IPS-20b (cell line): ENCODE measurements at regions not wholly inside any gene's neighbourhood (a gene's known extent, or its start where the extent isn't known, plus 50 kb on each side); places are given as distances from the start of the nearest gene placed in this dataset.

Experiments used
- H3K27ac ChIP-seq: one replicate; pipeline ENCODE4 v1.5.1; 2013; ENCODE audit warnings: low read length
- H3K27me3 ChIP-seq: 2 replicates; pipeline ENCODE4 v1.6.1; 2013; ENCODE audit warnings: mild to moderate bottlenecking, low read length, inconsistent platforms; ENCODE audit not compliant: insufficient read depth
- H3K36me3 ChIP-seq: 2 replicates; pipeline ENCODE4 v1.6.1; 2013; ENCODE audit warnings: low read depth, mild to moderate bottlenecking, inconsistent platforms, low read length, moderate library complexity; ENCODE audit not compliant: insufficient read depth
- H3K4me1 ChIP-seq: 2 replicates; pipeline ENCODE4 v1.6.1; 2013; ENCODE audit warnings: mild to moderate bottlenecking, control low read depth, inconsistent platforms, low read length, moderate library complexity; ENCODE audit not compliant: insufficient read depth
- H3K4me3 ChIP-seq: 2 replicates; pipeline ENCODE4 v1.5.1; 2013; ENCODE audit warnings: mild to moderate bottlenecking, low read length, inconsistent platforms
- H3K9ac ChIP-seq: 2 replicates; pipeline ENCODE4 v1.6.1; 2013; ENCODE audit warnings: low read depth, mild to moderate bottlenecking, inconsistent platforms, low read length, moderate library complexity
- H3K9me3 ChIP-seq: 2 replicates; pipeline ENCODE4 v1.6.1; 2013; ENCODE audit warnings: mild to moderate bottlenecking, low read depth, low read length, inconsistent platforms; ENCODE audit not compliant: insufficient read depth

DNA sequence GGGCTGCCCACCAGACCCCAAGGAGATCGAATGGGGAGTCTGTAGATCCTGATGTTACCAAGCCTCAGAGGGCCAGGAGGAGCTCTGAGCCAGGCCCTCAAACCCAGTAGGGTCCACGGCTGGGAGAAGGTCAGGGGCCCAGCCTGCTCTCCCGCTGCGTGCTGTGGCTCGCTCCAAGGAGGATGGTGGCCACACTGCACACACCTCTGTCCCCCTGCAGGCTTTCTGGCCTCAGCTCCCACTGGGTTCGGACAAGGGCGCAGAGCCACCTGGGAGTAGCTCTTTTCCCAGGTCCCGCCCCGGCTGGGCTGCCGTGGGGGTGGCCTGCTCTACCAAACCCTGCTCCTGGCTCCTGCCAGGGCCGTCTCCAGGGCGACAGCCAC lies 175.8 kb downstream of the ZNF248 start:
- Histone ChIP-seq H3K9ac (no peak overlapping the region), H3K9me3 (no peaks in the 10 kb centered on the region), H3K4me1 (peaks cover 3% of the 10 kb centered on the region; the same call in 1 of the 2 replicates), H3K36me3 (no peaks in the 10 kb centered on the region), H3K27ac (no peak overlapping the region), H3K4me3 (no peak overlapping the region), H3K27me3 (no peaks in the 10 kb centered on the region)

DNA sequence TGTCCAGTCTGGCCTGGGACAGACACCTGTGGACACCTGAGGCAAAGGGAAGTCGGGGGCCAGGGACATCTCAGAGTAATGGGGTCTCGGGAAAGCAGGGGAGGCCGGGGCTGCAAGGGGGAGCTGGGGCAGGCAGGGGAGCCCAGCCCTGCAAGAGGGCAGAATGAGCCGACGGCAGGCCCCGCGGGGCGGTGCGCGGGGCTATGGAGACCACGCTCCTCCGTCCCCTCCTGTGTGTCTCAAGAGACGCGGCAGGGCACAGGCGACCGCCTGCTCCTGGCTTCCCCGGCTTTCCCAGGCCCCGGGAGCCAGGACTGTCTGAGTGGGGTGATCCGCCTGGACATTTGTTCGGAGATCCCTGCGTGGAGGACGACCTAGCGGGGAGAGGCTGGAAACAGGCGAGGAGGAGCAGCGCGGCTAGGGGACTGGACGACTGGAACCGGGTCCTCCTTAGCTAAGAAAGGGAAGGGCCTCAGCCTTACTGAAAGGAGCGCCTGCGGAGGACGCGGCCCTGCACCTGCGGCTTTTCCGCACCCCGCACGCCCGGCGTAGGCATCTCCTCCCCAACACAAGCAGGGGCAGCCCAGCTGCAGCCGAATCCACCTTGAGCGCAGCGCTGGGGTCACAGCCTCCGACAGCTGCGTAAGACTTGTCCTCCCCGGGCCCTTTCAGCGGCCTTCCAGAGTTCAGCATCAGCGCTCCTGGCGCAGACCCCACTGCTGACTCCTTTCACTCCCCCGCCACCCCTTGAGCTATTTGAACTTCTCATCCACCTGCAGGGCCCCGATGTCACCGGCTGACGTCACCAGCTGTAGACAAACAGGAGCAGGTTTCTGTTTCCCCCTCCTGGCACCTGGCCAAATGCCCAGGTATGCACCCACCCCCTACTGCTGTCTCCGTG lies 176.4 kb downstream of the ZNF248 start:
- H3K36me3 ChIP-seq = no peaks in the 10 kb centered on the region
- H3K4me3 ChIP-seq = no peak overlapping the region
- peaks cover 4% of the 10 kb centered on the region; the same call in 1 of the 2 replicates for H3K4me1 ChIP-seq
- H3K27me3 ChIP-seq = no peaks in the 10 kb centered on the region
- H3K27ac ChIP-seq = no peak overlapping the region
- H3K9me3 ChIP-seq = no peaks in the 10 kb centered on the region
- no peak overlapping the region for H3K9ac ChIP-seq

DNA sequence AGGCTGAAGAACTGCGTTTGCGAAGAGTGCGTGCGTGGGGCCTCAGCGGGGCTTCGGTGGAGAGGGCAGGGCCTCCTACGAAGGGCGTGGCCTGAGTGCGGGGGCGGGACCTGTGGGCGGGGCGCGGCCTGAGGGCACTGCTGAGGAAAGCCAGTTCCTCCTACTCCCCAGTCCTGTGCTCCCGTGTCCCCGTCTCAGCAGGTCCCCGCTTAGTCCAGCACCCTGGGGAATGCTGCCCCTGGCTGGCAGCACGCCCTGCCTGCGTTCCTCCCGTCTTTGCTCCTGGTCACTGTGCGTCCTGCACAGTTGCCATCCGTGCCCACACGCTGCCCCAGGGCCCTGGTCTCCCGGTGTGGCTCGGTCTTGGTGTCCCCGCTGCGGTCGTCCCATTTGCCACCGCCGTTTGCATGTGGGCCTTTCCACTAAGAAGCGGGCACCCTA lies 177.1 kb downstream of the ZNF248 start:
- H3K9me3 ChIP-seq = no peaks in the 10 kb centered on the region
- no peaks in the 10 kb centered on the region for H3K27me3 ChIP-seq
- H3K4me3 ChIP-seq = no peak overlapping the region
- H3K27ac ChIP-seq = no peak overlapping the region
- no peaks in the 10 kb centered on the region for H3K36me3 ChIP-seq
- H3K4me1 ChIP-seq = peaks cover 8% of the 10 kb centered on the region; the same call in 1 of the 2 replicates
- no peak overlapping the region for H3K9ac ChIP-seq

DNA sequence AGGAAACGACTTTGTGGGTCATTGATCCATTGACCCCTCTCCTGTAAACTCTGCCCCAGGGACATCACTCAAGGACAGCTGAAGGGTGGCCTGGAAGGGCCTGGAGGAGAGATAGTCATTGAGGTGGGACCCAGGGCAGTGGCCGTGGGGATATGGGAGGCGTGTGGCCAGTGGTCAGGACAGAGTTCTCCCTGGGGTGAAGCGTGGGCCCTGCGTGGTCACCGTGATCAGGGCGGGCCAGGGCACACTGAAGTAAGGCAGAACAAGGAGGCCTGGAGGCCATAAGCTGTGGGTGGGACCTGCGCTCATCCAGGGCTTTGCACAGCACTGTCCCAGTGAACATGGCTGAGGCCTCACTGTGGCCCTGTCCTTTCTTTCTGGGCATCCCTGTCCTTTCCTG lies 177.9 kb downstream of the ZNF248 start:
- H3K27ac ChIP-seq = no peak overlapping the region
- H3K4me1 ChIP-seq = peaks cover 8% of the 10 kb centered on the region; the same call in 1 of the 2 replicates
- no peaks in the 10 kb centered on the region for H3K36me3 ChIP-seq
- no peaks in the 10 kb centered on the region for H3K9me3 ChIP-seq
- H3K4me3 ChIP-seq = no peak overlapping the region
- no peak overlapping the region for H3K9ac ChIP-seq
- H3K27me3 ChIP-seq = no peaks in the 10 kb centered on the region

DNA sequence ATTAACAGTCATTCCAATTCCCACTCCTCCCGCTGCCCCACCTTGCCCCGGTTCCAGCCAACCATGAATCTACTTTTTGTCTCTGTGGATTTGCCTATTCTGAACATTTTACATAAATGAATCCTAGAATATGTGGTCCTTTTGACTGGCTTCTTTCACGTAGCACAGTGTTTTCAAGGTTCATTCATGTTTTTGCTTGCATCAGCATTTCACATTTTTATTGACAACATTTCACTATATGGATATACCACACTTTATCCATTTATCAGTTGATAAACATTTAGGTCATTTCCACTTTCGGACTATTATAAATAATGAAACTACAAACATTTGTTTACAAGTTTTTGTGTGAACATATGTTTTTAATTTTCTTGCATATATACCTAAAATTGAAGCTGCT lies 182.0 kb downstream of the ZNF248 start:
- no peak overlapping the region for H3K4me3 ChIP-seq
- H3K27ac ChIP-seq = no peak overlapping the region
- no peaks in the 10 kb centered on the region for H3K27me3 ChIP-seq
- H3K9me3 ChIP-seq = no peaks in the 10 kb centered on the region
- H3K36me3 ChIP-seq = no peaks in the 10 kb centered on the region
- H3K9ac ChIP-seq = no peak overlapping the region
- H3K4me1 ChIP-seq = peaks cover 8% of the 10 kb centered on the region; the same call in 1 of the 2 replicates

DNA sequence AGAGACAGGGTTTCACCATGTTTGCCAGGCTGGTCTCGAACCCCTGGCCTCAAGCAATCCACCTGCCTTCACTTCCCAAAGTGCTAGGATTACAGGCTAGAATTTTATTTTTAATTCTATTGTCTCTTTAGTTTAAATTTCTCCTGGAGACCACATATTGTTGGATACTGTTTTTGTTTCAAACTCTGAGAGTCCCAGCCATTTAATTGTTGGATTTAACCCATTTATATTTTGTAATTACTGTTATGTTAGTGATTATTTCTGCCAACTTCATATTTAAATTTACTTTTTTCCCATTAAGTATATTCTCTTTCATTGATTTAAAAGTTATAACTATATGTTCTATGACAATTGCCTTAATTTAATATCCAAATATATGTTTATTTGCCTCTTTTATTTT lies 185.6 kb downstream of the ZNF248 start:
- Histone ChIP-seq H3K9me3 (no peaks in the 10 kb centered on the region), H3K36me3 (no peaks in the 10 kb centered on the region), H3K27ac (no peak overlapping the region), H3K9ac (no peak overlapping the region), H3K4me1 (peaks cover 5% of the 10 kb centered on the region; the same call in 1 of the 2 replicates), H3K27me3 (no peaks in the 10 kb centered on the region), H3K4me3 (no peak overlapping the region)

DNA sequence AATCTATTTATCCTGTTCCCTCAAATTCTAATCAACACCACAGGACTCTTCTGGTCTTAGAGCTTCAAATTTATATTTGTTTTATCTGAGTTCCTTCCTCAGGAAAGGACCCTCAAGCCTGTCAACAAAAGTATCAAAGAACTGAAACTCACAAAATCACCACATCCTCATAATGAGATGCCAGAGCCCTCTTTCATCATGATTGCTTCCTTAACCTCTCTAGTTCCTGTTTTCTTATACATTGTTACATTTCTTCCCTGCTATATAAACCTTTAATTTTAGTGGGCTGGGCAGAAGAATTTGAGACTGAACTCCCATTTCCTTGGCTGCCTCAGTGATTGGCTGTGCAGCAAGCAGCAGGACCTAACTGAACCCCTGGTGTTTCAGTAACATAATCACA lies 189.7 kb downstream of the ZNF248 start:
- Histone ChIP-seq H3K9me3 (peaks cover 9% of the 10 kb centered on the region; the same call in 1 of the 2 replicates), H3K9ac (no peak overlapping the region)

DNA sequence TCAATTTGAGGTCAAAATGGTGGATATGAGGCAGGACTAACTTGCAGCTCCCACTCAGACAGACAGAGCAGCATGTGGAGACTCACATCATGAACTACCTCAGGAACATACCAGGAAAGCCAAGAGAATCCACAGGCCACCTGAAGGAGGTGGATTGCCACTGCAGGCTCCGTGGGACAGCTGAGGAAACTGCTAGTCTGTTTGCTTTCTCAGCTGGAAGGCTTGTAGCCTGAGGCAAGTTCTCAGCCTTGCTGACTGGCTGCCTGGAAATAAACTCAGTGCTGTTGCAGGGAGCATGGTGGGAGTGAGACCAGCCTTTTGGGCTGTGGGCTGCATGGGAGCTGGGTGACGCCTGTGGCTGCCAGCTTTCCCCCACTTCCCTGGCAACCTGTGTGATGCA lies 202.9 kb downstream of the ZNF248 start:
- Histone ChIP-seq H3K9ac (no peak overlapping the region), H3K4me1 (no peaks in the 10 kb centered on the region), H3K36me3 (no peaks in the 10 kb centered on the region), H3K4me3 (no peak overlapping the region), H3K27me3 (no peaks in the 10 kb centered on the region), H3K27ac (no peak overlapping the region), H3K9me3 (peaks cover 12% of the 10 kb centered on the region)

More for the DNA sequence above, 189.7 kb downstream of the ZNF248 start:
- Histone ChIP-seq H3K4me1 (no peaks in the 10 kb centered on the region), H3K36me3 (no peaks in the 10 kb centered on the region), H3K27ac (no peak overlapping the region), H3K27me3 (no peaks in the 10 kb centered on the region), H3K4me3 (no peak overlapping the region)

DNA sequence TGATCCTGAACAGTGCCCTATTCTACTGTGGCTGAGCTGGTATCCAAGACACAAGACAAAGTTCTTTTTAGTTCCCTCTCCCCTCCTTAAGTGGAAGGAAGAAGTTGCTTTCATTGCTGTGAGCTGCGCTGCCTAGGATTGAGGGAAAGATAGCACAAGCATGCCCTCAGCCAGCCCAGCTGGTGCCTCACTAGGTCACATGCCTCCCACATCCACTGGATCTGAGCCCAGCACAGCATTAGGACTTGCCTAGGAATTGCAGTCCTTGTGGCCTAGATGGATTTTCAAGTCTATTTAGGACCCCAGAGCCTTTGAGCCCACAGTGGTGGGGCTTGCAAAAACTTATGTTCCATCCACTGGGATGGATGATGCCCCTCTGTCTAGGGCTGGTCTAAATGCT lies 214.2 kb downstream of the ZNF248 start:
- Histone ChIP-seq H3K9ac (no peak overlapping the region), H3K27ac (no peak overlapping the region), H3K36me3 (no peaks in the 10 kb centered on the region), H3K9me3 (no peaks in the 10 kb centered on the region; the same call in none of the 2 replicates), H3K4me3 (no peak overlapping the region), H3K4me1 (no peaks in the 10 kb centered on the region), H3K27me3 (no peaks in the 10 kb centered on the region)

DNA sequence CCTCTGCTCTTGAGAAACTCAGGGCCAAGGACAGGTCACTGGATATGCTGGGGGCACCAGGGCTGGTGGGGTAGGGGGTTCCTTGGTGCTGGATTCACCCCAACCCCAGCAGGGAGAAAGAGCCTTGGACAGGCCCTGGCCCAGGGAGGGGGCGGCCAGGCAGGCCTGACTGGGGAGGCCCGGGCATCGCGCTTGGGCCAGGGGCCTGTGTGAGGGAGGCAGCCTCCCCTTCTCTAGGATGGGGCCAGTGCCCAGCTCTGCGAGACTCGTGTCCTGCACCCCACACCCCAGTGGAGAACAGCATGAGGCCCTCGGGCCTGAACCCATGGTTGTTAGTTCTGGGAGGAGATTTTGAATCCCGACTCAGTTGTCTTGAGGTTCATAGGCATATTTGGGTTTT lies 217.1 kb downstream of the ZNF248 start:
- Histone ChIP-seq H3K27me3 (no peaks in the 10 kb centered on the region), H3K9me3 (peaks cover 12% of the 10 kb centered on the region), H3K36me3 (no peaks in the 10 kb centered on the region), H3K9ac (no peak overlapping the region), H3K27ac (no peak overlapping the region), H3K4me3 (no peak overlapping the region), H3K4me1 (no peaks in the 10 kb centered on the region)

DNA sequence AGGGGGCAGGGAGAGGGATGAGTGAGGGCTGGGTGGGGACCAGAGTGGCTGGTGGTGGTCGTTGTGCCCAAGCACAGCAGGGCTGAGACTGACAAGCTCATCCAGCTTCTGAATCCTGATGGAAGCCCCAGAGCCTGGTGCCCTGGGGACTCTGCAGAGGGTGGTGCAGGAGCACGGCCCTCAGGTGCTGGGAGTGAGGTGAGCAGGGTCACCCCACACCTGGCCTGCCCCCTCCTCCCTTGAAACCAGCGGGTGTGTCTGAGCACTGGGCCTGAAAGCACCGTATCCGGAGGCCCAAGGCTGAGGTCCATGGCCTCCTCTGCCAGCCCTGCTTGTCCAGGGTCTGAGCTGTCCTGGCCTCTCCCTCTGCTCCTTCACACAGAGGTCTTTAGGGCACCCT lies 218.2 kb downstream of the ZNF248 start:
- Histone ChIP-seq H3K36me3 (no peaks in the 10 kb centered on the region), H3K4me1 (no peaks in the 10 kb centered on the region), H3K27me3 (no peaks in the 10 kb centered on the region), H3K9me3 (peaks cover 15% of the 10 kb centered on the region), H3K27ac (no peak overlapping the region), H3K4me3 (no peak overlapping the region), H3K9ac (no peak overlapping the region)

DNA sequence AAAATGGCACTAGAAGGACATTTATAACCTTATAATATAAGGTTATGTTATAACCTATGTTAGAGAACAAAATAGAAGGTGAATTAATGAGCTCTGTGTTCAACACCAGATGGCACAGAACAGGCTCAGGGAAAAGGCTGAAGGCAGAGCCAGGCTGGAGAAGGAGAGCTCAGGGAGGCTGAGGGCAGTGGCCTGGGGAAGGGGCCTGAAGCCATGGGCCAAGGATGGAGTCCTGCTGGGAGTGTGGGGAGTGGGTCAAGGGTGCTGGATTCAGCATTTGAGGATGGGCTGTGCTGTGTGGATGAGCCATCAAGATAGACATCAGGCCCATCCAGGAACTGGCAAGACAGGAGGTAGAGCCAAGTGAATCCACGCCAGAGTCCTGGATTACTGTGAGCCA lies 218.8 kb downstream of the ZNF248 start:
- Histone ChIP-seq H3K9me3 (peaks cover 19% of the 10 kb centered on the region), H3K36me3 (no peaks in the 10 kb centered on the region), H3K9ac (no peak overlapping the region), H3K4me3 (no peak overlapping the region), H3K4me1 (no peaks in the 10 kb centered on the region), H3K27ac (no peak overlapping the region), H3K27me3 (no peaks in the 10 kb centered on the region)
